SHP77 treated with DMSO at 0.1 percent for 48 hours (cell line): ENCODE measurements at regions not wholly inside any gene's neighbourhood (a gene's known extent, or its start where the extent isn't known, plus 50 kb on each side); places are given as distances from the start of the nearest gene placed in this dataset.

Experiments
- DNase-seq: peaks from one replicate; lab custom pipeline; 2025; lab: John Stamatoyannopoulos, UW

DNA sequence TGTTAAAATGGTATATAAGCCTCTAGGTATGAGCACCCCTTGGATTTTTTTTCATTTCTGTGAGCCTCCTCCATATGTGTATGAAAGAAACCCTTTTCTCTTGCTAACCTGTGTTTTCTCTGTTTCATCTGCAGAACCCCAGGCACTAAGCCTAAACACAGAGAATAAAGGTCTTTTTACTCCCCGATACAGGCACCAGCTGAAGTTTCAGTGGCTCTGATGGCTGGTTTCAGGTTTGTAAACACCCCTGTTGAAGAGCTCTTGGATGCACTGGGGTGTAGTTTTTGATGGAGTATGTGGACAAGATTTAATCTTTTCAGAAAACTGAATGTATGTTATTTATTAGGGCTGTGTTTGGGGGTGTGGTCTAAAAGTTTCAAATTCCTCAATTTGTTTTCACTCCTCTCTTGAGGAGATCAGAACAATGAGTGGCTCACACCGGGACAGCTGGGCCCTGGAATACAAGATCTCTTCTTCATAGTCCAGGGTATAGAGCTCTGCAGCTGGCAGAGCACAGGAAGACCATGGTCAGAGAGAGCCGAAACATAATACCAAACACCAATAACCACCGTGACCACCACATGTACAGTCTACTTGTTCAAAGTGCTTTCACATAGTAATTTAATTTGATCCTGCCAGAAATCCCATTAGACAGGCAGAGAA is 50.2 kb upstream of the VTCN1 start:
- no peak for DNase-seq
